Transverse colon (tissue), 4 donors: ENCODE measurements at regions not wholly inside any gene's neighbourhood (a gene's known extent, or its start where the extent isn't known, plus 50 kb on each side); places are given as distances from the start of the nearest gene placed in this dataset.
A peak's percentile ranks its signal among the peaks of the same experiment; 100 is the strongest.

ENCODE experiments used
- DNase-seq: peaks from one replicate; pipeline ENCODE4 v3.0.0-alpha.2; 2019
- H3K27ac ChIP-seq, 4 donors: fragments of 200-600 bp; sonication (generic); 2 replicates each; pipeline ENCODE4 v1.5.1; 2016 to 2018; ENCODE audit warnings: inconsistent platforms in 4 of 4
- H3K27me3 ChIP-seq: fragments of 200-600 bp; sonication (generic); 2 replicates; pipeline ENCODE4 v1.5.1; 2017; ENCODE audit warnings: inconsistent platforms
- H3K36me3 ChIP-seq, 4 donors: fragments of 200-600 bp; sonication (generic); 2 replicates each; pipeline ENCODE4 v1.5.1; 2017 to 2019; ENCODE audit warnings: inconsistent platforms in 4 of 4
- H3K4me1 ChIP-seq, 4 donors: fragments of 200-600 bp; sonication (generic); 2 replicates each; pipeline ENCODE4 v1.5.1; 2017 to 2020; ENCODE audit warnings: inconsistent platforms in 4 of 4
- H3K4me3 ChIP-seq, 4 donors: fragments of 200-600 bp; sonication (generic); 1 replicate in 1 of 4; 2 replicates in 3 of 4; pipeline versions ENCODE4 v1.5.1 to v1.6.1; 2017 to 2019; ENCODE audit warnings: inconsistent platforms in 4 of 4
- H3K9me3 ChIP-seq, 2 donors: fragments of 200-600 bp; sonication (generic); 2 replicates each; pipeline ENCODE4 v1.5.1; 2017 to 2019; ENCODE audit warnings: inconsistent platforms in 2 of 2
- CTCF ChIP-seq, 5 experiments: fragments of 200-600 bp in 3 of 5; fragments of 450-650 bp in 2 of 5; sonication (generic) in 3 of 5; IDR thresholded peaks; 1 replicate in 2 of 5; 2 replicates in 3 of 5; pipeline ENCODE4 v1.5.1; 2016 to 2017; ENCODE audit warnings: antibody characterized with exemption in 5 of 5, inconsistent platforms in 3 of 5, mild to moderate bottlenecking in 2 of 5, moderate library complexity in 1 of 5
- EP300 ChIP-seq: sonication (generic); formaldehyde crosslinking; IDR thresholded peaks from one replicate; pipeline ENCODE4 v1.6.1; 2017; ENCODE audit warnings: antibody characterized with exemption, low read depth
- POLR2A ChIP-seq: fragments of 450-650 bp; IDR thresholded peaks from one replicate; pipeline ENCODE4 v1.6.1; 2016; ENCODE audit warnings: antibody characterized with exemption, mild to moderate bottlenecking, moderate library complexity
- POLR2AphosphoS5 ChIP-seq, 3 donors: sonication (generic); formaldehyde crosslinking; IDR thresholded peaks; one replicate each; pipeline ENCODE4 v1.6.1; 2016; ENCODE audit warnings: antibody characterized with exemption in 3 of 3
- WGBS, 2 donors: methylation state at CpG; one replicate each; pipeline ENCODE4 v1.1.5; 2018; ENCODE audit warnings: low coverage in 1 of 2; 5-methylcytosine and 5-hydroxymethylcytosine counted together
- in situ Hi-C, 4 donors: fragments of 200-750 bp; cut with MboI; loops; one replicate each; pipeline versions ENCODE4 v1.15.0 to v1.15.1; 2017; ENCODE audit warnings: low sequenced_read_pairs in 3 of 4, low pct_ligation_motif_present in 1 of 4, low pct_unique_long_range_greater_than_20kb in 1 of 4
- intact Hi-C: fragments of 100-400 bp; cut with DNase I; formaldehyde crosslinking; loops from one replicate; pipeline ENCODE4 v1.15.1; 2023; ENCODE audit warnings: low total_unique reads

- in situ Hi-C loops: loop anchor here in 3 of 4 donors (5.0 to 25.0 kb wide), 3 partner anchors 90 to 855 kb away; no protein-coding TSS in a partner anchor
- TF ChIP-seq CTCF (IDR thresholded peaks at IDR 0.05) (no peak), POLR2AphosphoS5 (IDR thresholded peaks at IDR 0.05) (no peak), EP300 (no peak), POLR2A (peak; percentile 53)
- peak overlapping the region; percentile 94 to 98 (median 96) for H3K27ac ChIP-seq
- no peaks in the 10 kb centered on the region for H3K9me3 ChIP-seq
- H3K4me1 ChIP-seq: peaks cover 14 to 70% (median 44%) of the 10 kb centered on the region in 4 donors
- H3K27me3 ChIP-seq: no peaks in the 10 kb centered on the region
- intact Hi-C loops: loop anchor here (2.0 to 10.0 kb wide), 5 partner anchors 73 to 855 kb away; partner anchors contain the start of genes EIF4G2 and ZBED5
- 11 to 21% methylated on average over 10 to 14 of the region's 14 CpGs for WGBS, 2 donors
- peak overlapping the region; percentile 54 to 92 (median 63) for H3K4me3 ChIP-seq
- no peaks in the 10 kb centered on the region for H3K36me3 ChIP-seq
- peak; percentile 36 for DNase-seq
Observed at GRCh38 chr11:10931761-10932670, 74.2 kb upstream of the ZBED5 start.

- H3K4me3 ChIP-seq: peak overlapping the region; percentile 54 to 92 (median 63)
- intact Hi-C loops (loop anchor here (2.0 to 10.0 kb wide), 4 partner anchors 72 to 856 kb away; partner anchors contain the start of genes EIF4G2 and ZBED5), in situ Hi-C loops (loop anchor here in 3 of 4 donors (5.0 to 25.0 kb wide), 3 partner anchors 91 to 856 kb away; no protein-coding TSS in a partner anchor)
- TF ChIP-seq EP300: no peak
- TF ChIP-seq CTCF (IDR thresholded peaks at IDR 0.05): no peak
- TF ChIP-seq POLR2AphosphoS5 (IDR thresholded peaks at IDR 0.05): peak in 2 of 3 donors; percentile 48 to 67
- peak; percentile 82 for TF ChIP-seq POLR2A
- WGBS, 2 donors: 0 to 2% methylated on average over 5 to 46 of the region's 69 CpGs
- no peaks in the 10 kb centered on the region for H3K27me3 ChIP-seq
- DNase-seq: peak; percentile 70
- H3K9me3 ChIP-seq: no peaks in the 10 kb centered on the region
- H3K4me1 ChIP-seq: peaks cover 21 to 78% (median 48%) of the 10 kb centered on the region in 4 donors
- peak overlapping the region; percentile 94 to 98 (median 96) for H3K27ac ChIP-seq
- H3K36me3 ChIP-seq: no peaks in the 10 kb centered on the region
Observed at GRCh38 chr11:10930972-10931760, 73.3 kb upstream of the ZBED5 start.

GRCh38 chr11:10930224-10930971 lies 72.5 kb upstream of the ZBED5 start:
- Histone ChIP-seq H3K27ac (peak overlapping the region; percentile 94 to 98 (median 96)), H3K36me3 (no peaks in the 10 kb centered on the region), H3K9me3 (no peaks in the 10 kb centered on the region), H3K27me3 (no peaks in the 10 kb centered on the region), H3K4me1 (peaks cover 21 to 76% (median 43%) of the 10 kb centered on the region in 4 donors), H3K4me3 (peak overlapping the region; percentile 54 to 92 (median 63))
- in situ Hi-C loops (loop anchor here in 3 of 4 donors (5.0 to 25.0 kb wide), 3 partner anchors 92 to 857 kb away; no protein-coding TSS in a partner anchor), intact Hi-C loops (loop anchor here (2.0 to 10.0 kb wide), 4 partner anchors 72 to 857 kb away; partner anchors contain the start of genes EIF4G2 and ZBED5)
- 2 to 13% methylated on average over 24 to 31 of the region's 35 CpGs for WGBS, 2 donors
- TF ChIP-seq POLR2AphosphoS5 (IDR thresholded peaks at IDR 0.05) (no peak), CTCF (IDR thresholded peaks at IDR 0.05) (no peak), POLR2A (no peak), EP300 (no peak)
- peak; percentile 27 for DNase-seq
